ENCODE measurements at regions not wholly inside any gene's neighbourhood (a gene's known extent, or its start where the extent isn't known, plus 50 kb on each side); places are given as distances from the start of the nearest gene placed in this dataset.

- no peaks in the 10 kb centered on the region for H3K4me1 ChIP-seq (ENCODE audit: control insufficient read depth, insufficient read depth, low read length)
- TF ChIP-seq PKNOX1 (IDR thresholded peaks at IDR 0.05) (peak; percentile 26; the same call in 1 of the 2 replicates), RAD21 (IDR thresholded peaks at IDR 0.05; ENCODE audit: insufficient read depth, low read depth, low read length) (peak; percentile 39), SKIL (IDR thresholded peaks at IDR 0.05; ENCODE audit: low read depth, poor library complexity, severe bottlenecking) (no peak), E4F1 (IDR thresholded peaks at IDR 0.05; ENCODE audit: borderline replicate concordance, partially characterized antibody) (no peak), ZNF687 (IDR thresholded peaks at IDR 0.05) (no peak), CTCF (IDR thresholded peaks at IDR 0.05 in 2 of 3, conservative IDR thresholded peaks at IDR 0.05 in 1 of 3; ENCODE audit: control insufficient read depth in 2 of 3, extremely low read depth in 1 of 3, insufficient read depth in 1 of 3, low read depth in 3 of 3, low read length in 3 of 3) (peak in 2 of 3 experiments; percentile 2 to 19; a peak in 2 of 6 replicates)
- H3K9ac ChIP-seq (ENCODE audit: control insufficient read depth, insufficient read depth, low read length) = no peak overlapping the region
- POLR2A ChIA-PET = interaction anchor here (1.0 kb wide), 1 partner anchor 11 kb away, joined by 6 read pairs; no protein-coding TSS in a partner anchor
- DNase-seq (ENCODE audit: low read depth, low spot score) (no peak), ATAC-seq (peak; percentile 66), FAIRE-seq (no peak)
- no TSS peak for BruUV-seq (replicated peaks)
- no peaks in the 10 kb centered on the region for H4K20me1 ChIP-seq (ENCODE audit: control insufficient read depth, insufficient read depth)
- H3K9me3 ChIP-seq (replicated peaks; ENCODE audit: control insufficient read depth, insufficient read depth, low read length) = no peaks in the 10 kb centered on the region; the same call in 1 of the 3 replicates
- H3K4me2 ChIP-seq (ENCODE audit: control insufficient read depth, insufficient read depth) = no peak overlapping the region
- H3K36me3 ChIP-seq (ENCODE audit: control insufficient read depth in 2 of 2, insufficient read depth in 2 of 2, low read length in 1 of 2) = no peaks in the 10 kb centered on the region
- CTCF ChIA-PET = interaction anchor here (0.6 to 2.7 kb wide), 10 partner anchors 8 to 364 kb away, joined by 3 to 17 read pairs (median 4); no protein-coding TSS in a partner anchor
- SMC1A ChIA-PET (ENCODE audit: uncharacterized antibody, unreplicated experiment) = interaction anchor here (0.6 to 4.3 kb wide), 17 partner anchors 10 to 534 kb away, joined by 3 to 28 read pairs (median 4); partner anchors contain the start of gene HLX
- no peaks in the 10 kb centered on the region; a peak in 1 of 4 replicates for H3K27me3 ChIP-seq (replicated peaks in 1 of 2; ENCODE audit: control insufficient read depth in 2 of 2, insufficient read depth in 2 of 2, low read length in 1 of 2)
- in situ Hi-C loops (cut with MboI) = no loop called here
- no peak overlapping the region for H3K27ac ChIP-seq (ENCODE audit: control insufficient read depth, insufficient read depth)
- H2AFZ ChIP-seq (ENCODE audit: control insufficient read depth, low read depth, low read length) = no peak overlapping the region
- WGBS (ENCODE audit: insufficient coverage, insufficient replicate concordance, low lambda C conversion rate, missing lambda C conversion rate) = 38% methylated on average over 8 of the region's 8 CpGs
- H3K79me2 ChIP-seq (ENCODE audit: control insufficient read depth, insufficient read depth, low read length) = no peaks in the 10 kb centered on the region
- intact Hi-C loops (cut with micrococcal nuclease; ENCODE audit: unreplicated experiment) = no loop called here
- no peak overlapping the region for H3K4me3 ChIP-seq
- RAD21 ChIA-PET (ENCODE audit: unreplicated experiment) = interaction anchor here (1.1 to 3.3 kb wide), 5 partner anchors 7 to 299 kb away, joined by 4 to 17 read pairs (median 5); no protein-coding TSS in a partner anchor
Measured at GRCh38 chr1:221174330-221174993, 295.2 kb downstream of the HLX start.
